A673 (cell line): ENCODE measurements at regions not wholly inside any gene's neighbourhood (a gene's known extent, or its start where the extent isn't known, plus 50 kb on each side); places are given as distances from the start of the nearest gene placed in this dataset.

Experiments
- EZH2 ChIP-seq: fragments of 200-600 bp; sonication (generic); IDR thresholded peaks from 2 replicates; pipeline ENCODE4 v1.6.1; 2017; ENCODE audit warnings: borderline replicate concordance, low read depth, mild to moderate bottlenecking, mixed read lengths, antibody characterized with exemption, low read length; ENCODE audit not compliant: poor library complexity, severe bottlenecking
- TF ChIP-seq, protein P1 (sequence below): fragments of 300-800, 200-600 bp; sonication (generic); conservative IDR thresholded peaks from 2 replicates; pipeline ENCODE4 v1.5.1; 2017; ENCODE audit warnings: low read depth, mild to moderate bottlenecking, antibody characterized with exemption, low read length, moderate library complexity, mixed read lengths

DNA sequence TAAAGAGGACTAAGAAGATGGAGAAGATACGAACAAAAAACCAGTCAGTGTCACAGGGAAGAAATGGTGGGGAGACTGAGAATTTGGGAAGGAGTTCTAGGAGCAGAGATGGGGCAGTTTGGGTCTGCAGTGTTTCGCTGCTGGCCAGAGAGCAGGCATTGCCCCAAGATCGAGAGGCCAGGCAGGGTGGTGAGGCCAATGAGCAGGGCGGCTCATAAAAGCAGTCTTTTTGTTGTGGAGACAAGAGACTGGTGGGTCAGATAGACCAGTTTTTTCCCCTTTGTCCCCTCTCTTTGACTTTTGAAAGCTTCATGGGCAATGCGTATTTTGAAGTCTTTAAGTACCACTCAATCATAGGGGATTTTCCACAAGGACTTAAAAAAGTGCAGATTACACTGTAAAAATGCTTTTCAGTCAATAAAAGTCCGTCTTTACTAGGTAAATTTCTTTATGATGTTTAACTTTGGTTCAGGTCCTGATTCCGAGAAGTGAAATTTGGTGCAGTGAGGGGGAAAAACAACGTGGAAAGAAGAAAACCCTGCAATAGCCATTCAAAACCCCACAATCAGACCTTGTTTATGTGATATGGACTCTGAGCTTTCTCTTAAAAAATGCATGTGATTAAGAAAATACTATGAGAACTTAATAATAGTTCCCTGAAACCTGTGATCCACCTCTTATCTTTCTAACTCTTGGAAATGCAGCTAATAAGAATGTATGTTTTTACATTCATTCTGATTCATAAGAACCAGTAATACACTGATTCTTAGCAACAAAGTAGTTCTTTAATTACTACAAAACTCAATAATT, 338.9 kb downstream of the KLF5 start:
- TF ChIP-seq, protein P1, sequence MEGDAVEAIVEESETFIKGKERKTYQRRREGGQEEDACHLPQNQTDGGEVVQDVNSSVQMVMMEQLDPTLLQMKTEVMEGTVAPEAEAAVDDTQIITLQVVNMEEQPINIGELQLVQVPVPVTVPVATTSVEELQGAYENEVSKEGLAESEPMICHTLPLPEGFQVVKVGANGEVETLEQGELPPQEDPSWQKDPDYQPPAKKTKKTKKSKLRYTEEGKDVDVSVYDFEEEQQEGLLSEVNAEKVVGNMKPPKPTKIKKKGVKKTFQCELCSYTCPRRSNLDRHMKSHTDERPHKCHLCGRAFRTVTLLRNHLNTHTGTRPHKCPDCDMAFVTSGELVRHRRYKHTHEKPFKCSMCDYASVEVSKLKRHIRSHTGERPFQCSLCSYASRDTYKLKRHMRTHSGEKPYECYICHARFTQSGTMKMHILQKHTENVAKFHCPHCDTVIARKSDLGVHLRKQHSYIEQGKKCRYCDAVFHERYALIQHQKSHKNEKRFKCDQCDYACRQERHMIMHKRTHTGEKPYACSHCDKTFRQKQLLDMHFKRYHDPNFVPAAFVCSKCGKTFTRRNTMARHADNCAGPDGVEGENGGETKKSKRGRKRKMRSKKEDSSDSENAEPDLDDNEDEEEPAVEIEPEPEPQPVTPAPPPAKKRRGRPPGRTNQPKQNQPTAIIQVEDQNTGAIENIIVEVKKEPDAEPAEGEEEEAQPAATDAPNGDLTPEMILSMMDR: no peak
- no peak for TF ChIP-seq EZH2
